ENCODE measurements at regions not wholly inside any gene's neighbourhood (a gene's known extent, or its start where the extent isn't known, plus 50 kb on each side); places are given as distances from the start of the nearest gene placed in this dataset.

DNA sequence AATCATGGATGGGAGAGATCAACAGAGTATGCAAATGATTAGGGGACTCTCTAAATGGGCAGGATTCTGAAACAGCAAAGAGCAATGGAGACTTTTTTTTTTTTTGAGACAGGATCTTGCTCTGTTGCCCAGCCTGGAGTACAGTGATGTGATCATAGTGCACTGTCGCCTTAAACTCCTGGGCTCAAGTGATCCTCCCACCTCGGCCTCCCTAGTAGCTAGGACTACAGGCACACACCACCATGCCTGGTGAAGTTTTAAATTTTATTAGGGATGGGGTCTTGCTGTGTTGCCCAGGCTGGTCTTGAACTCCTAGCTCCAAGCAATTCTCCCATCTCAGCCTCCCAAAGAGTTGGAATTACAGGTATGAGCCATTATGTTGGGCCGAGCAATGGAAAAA is 255.0 kb upstream of the ZFHX3 start:
- no peak for TF ChIP-seq EZH2 (IDR thresholded peaks at IDR 0.05; ENCODE audit: low read length)
- TF ChIP-seq, protein P1, sequence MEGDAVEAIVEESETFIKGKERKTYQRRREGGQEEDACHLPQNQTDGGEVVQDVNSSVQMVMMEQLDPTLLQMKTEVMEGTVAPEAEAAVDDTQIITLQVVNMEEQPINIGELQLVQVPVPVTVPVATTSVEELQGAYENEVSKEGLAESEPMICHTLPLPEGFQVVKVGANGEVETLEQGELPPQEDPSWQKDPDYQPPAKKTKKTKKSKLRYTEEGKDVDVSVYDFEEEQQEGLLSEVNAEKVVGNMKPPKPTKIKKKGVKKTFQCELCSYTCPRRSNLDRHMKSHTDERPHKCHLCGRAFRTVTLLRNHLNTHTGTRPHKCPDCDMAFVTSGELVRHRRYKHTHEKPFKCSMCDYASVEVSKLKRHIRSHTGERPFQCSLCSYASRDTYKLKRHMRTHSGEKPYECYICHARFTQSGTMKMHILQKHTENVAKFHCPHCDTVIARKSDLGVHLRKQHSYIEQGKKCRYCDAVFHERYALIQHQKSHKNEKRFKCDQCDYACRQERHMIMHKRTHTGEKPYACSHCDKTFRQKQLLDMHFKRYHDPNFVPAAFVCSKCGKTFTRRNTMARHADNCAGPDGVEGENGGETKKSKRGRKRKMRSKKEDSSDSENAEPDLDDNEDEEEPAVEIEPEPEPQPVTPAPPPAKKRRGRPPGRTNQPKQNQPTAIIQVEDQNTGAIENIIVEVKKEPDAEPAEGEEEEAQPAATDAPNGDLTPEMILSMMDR (optimal IDR thresholded peaks at IDR 0.05 in 1 of 3, IDR thresholded peaks at IDR 0.05 in 1 of 3, conservative IDR thresholded peaks at IDR 0.05 in 1 of 3; ENCODE audit: extremely low read depth in 1 of 3, insufficient read depth in 2 of 3, low read length in 3 of 3), result no peak

Data from keratinocyte (primary cell).